ENCODE measurements at regions not wholly inside any gene's neighbourhood (a gene's known extent, or its start where the extent isn't known, plus 50 kb on each side); places are given as distances from the start of the nearest gene placed in this dataset.

DNA sequence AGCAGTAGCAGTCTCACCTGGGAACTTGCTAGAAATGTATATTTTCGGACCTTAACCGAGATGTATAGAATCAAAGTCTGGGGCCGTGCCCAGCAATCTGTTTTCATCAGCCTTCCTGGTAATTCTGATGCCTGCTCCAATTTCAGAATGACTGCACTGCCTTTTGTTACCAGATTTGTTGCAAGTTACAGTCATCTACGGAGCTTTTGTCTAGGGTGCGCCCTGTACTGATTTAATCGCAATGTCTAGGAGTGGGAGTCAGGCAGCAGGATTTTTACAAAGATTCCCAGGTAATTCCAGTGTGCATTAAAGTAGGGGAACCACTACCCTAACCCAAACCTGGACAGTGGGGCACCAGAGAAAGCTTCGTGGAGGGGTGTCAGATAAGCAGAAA, 178.0 kb downstream of the HAUS1 start:
- Mint-ChIP-seq H3K4me3 (no peak overlapping the region), H3K4me1 (peaks cover 8% of the 10 kb centered on the region), H3K9me3 (no peaks in the 10 kb centered on the region), H3K27ac (no peak overlapping the region), H3K27me3 (ENCODE audit: low read depth) (peaks cover 3% of the 10 kb centered on the region), H3K36me3 (no peaks in the 10 kb centered on the region)
- DNase-seq (ENCODE audit: low spot score in 2 of 2, unreplicated experiment in 2 of 2), result no peak
- TF ChIP-seq, protein P1, sequence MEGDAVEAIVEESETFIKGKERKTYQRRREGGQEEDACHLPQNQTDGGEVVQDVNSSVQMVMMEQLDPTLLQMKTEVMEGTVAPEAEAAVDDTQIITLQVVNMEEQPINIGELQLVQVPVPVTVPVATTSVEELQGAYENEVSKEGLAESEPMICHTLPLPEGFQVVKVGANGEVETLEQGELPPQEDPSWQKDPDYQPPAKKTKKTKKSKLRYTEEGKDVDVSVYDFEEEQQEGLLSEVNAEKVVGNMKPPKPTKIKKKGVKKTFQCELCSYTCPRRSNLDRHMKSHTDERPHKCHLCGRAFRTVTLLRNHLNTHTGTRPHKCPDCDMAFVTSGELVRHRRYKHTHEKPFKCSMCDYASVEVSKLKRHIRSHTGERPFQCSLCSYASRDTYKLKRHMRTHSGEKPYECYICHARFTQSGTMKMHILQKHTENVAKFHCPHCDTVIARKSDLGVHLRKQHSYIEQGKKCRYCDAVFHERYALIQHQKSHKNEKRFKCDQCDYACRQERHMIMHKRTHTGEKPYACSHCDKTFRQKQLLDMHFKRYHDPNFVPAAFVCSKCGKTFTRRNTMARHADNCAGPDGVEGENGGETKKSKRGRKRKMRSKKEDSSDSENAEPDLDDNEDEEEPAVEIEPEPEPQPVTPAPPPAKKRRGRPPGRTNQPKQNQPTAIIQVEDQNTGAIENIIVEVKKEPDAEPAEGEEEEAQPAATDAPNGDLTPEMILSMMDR (IDR thresholded peaks at IDR 0.05; ENCODE audit: unreplicated experiment), result no peak

DNA sequence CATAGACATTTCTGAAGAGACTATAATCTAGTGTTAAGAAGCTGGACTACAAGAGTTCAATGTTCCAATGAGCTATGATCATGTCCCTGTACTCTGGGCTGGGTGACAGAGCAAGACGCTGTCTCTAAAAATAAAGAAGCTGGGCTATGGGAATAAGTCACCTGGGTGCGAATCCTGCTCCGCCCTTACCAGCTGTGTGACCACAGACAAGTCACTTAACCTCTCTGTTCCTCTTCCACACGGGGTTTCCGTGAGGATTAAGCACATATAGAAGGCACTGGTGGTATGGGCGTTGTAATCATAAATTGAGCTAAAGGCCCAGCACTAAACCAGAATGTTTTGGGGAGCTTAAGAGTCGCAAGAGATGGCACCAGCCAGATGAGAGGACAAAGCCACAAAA, 178.5 kb downstream of the HAUS1 start:
- Mint-ChIP-seq H3K27me3 (ENCODE audit: low read depth) (peaks cover 3% of the 10 kb centered on the region), H3K36me3 (no peaks in the 10 kb centered on the region), H3K27ac (no peak overlapping the region), H3K4me1 (peaks cover 8% of the 10 kb centered on the region), H3K4me3 (no peak overlapping the region), H3K9me3 (no peaks in the 10 kb centered on the region)
- TF ChIP-seq, protein P1 (IDR thresholded peaks at IDR 0.05; ENCODE audit: unreplicated experiment), result no peak
- no peak for DNase-seq (ENCODE audit: low spot score in 2 of 2, unreplicated experiment in 2 of 2)

DNA sequence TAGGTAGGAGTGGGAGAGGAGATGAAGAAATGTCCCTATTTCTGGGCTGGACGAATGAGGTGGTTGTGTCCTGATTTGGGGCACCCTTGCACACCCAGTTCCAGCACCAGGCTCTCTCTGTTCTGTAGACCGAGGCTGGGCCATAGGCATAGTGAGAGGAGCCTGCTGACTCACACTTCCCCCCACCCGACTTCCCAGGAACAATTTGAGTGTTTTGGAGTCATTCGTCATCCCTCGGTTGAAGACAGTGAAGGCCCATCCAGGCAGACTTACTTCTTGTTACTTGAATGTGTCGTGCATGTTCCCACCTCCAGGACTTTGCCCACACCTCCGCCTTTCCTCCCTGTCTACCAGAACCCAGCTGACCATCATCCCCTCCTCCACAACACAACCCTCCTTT, 179.1 kb downstream of the HAUS1 start:
- no peak for DNase-seq (ENCODE audit: low spot score in 2 of 2, unreplicated experiment in 2 of 2)
- TF ChIP-seq, protein P1 (IDR thresholded peaks at IDR 0.05; ENCODE audit: unreplicated experiment), result no peak
- Mint-ChIP-seq H3K27me3 (ENCODE audit: low read depth) (peaks cover 3% of the 10 kb centered on the region), H3K36me3 (no peaks in the 10 kb centered on the region), H3K4me3 (no peak overlapping the region), H3K9me3 (no peaks in the 10 kb centered on the region), H3K4me1 (peaks cover 7% of the 10 kb centered on the region), H3K27ac (no peak overlapping the region)

DNA sequence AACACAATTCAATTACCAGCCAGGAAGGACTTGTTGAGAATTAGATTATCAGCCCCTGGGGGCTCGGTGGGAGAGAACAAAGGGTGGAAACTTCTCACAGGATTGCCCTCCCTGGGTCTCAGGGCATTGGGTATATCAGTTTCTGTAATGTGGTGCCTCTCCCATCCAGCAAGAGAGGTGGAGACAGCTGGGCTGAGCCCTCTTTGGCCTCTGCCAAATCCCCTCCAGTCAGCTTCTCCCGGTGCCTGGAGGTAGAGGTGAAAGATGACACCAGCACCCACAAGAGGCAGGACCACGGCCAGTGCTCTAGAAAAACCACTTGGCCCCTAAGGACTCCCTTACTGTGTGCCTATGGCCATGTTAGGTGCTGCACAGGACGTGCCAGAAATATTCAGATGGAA, 179.7 kb downstream of the HAUS1 start:
- H3K9me3 Mint-ChIP-seq, result no peaks in the 10 kb centered on the region
- no peaks in the 10 kb centered on the region for H3K36me3 Mint-ChIP-seq
- TF ChIP-seq, protein P1 (IDR thresholded peaks at IDR 0.05; ENCODE audit: unreplicated experiment), result no peak
- no peak for DNase-seq (ENCODE audit: low spot score in 2 of 2, unreplicated experiment in 2 of 2)
- H3K4me1 Mint-ChIP-seq, result peaks cover under 1% of the 10 kb centered on the region
- H3K27ac Mint-ChIP-seq, result no peak overlapping the region
- no peak overlapping the region for H3K4me3 Mint-ChIP-seq
- H3K27me3 Mint-ChIP-seq (ENCODE audit: low read depth), result peaks cover 3% of the 10 kb centered on the region

DNA sequence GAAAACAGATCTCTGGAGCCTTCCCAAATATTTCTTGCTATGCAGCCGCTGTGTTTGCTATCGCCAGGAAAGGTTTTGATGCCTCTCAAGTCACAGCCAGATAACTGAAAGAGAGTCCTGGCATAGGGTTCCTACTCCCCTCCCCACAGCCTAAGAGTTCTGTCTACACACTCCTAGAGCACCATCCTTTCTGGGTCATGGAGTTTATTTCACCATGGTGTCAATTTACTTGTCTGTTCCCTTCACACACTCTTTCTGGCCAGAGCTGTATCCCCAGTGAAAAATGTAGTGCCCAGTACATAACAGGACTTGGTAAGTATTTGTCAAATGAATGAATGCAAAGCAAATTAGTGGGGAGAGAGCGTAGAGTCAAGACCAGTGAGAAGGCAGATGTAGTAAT, 185.3 kb downstream of the HAUS1 start:
- peaks cover under 1% of the 10 kb centered on the region for H3K27me3 Mint-ChIP-seq (ENCODE audit: low read depth)
- TF ChIP-seq, protein P1 (IDR thresholded peaks at IDR 0.05; ENCODE audit: unreplicated experiment), result no peak
- H3K9me3 Mint-ChIP-seq, result no peaks in the 10 kb centered on the region
- H3K27ac Mint-ChIP-seq, result no peak overlapping the region
- no peak for DNase-seq (ENCODE audit: low spot score in 2 of 2, unreplicated experiment in 2 of 2)
- no peaks in the 10 kb centered on the region for H3K36me3 Mint-ChIP-seq
- peaks cover 5% of the 10 kb centered on the region for H3K4me1 Mint-ChIP-seq
- no peak overlapping the region for H3K4me3 Mint-ChIP-seq

DNA sequence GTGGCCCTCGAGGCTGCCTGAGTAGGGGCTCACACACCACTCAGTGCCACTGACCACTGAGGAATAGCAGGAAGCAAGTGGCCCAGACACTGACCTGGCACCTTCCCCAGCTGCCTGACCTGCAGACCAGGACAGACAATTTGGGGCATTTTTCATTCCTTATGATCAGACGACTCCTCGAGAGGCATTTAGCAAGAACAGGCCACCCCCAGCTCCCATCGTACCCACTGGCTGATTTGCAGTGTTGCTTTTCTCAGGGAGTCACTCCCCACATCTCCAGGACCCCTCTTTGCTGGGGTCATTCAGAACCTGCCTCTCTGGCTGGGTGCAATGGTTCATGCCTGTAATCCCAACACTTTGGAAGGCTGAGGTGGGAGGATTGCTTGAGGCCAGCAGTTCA, 185.7 kb downstream of the HAUS1 start:
- DNase-seq (ENCODE audit: low spot score in 2 of 2, unreplicated experiment in 2 of 2), result peak in 1 of 2 experiments; percentile 25
- TF ChIP-seq, protein P1 (IDR thresholded peaks at IDR 0.05; ENCODE audit: unreplicated experiment), result no peak
- H3K4me1 Mint-ChIP-seq, result peaks cover 5% of the 10 kb centered on the region
- H3K36me3 Mint-ChIP-seq, result no peaks in the 10 kb centered on the region
- no peaks in the 10 kb centered on the region for H3K9me3 Mint-ChIP-seq
- H3K27me3 Mint-ChIP-seq (ENCODE audit: low read depth), result no peaks in the 10 kb centered on the region
- no peak overlapping the region for H3K27ac Mint-ChIP-seq
- H3K4me3 Mint-ChIP-seq, result no peak overlapping the region
